GM19035 (cell line): ENCODE measurements at regions not wholly inside any gene's neighbourhood (a gene's known extent, or its start where the extent isn't known, plus 50 kb on each side); places are given as distances from the start of the nearest gene placed in this dataset.
"Not testable (repeated sequence)": the region's sequence is repeated elsewhere in the genome, so short reads cannot be mapped to it uniquely, and the experiment has no call there.

ENCODE experiments used
- ATAC-seq: cut with Tn5 transposase; IDR thresholded peaks from one replicate; pipeline ENCODE4 v1.9.1; 2021; ENCODE audit not compliant: unreplicated experiment

GRCh38 chr2:90360731-90361035, 1669.2 kb downstream of the RPIA start:
- not testable (repeated sequence) for ATAC-seq
